NCI-H146 (cell line): ENCODE measurements at regions not wholly inside any gene's neighbourhood (a gene's known extent, or its start where the extent isn't known, plus 50 kb on each side); places are given as distances from the start of the nearest gene placed in this dataset.

Source experiments
- DNase-seq: peaks from one replicate; lab custom pipeline; 2025; lab: John Stamatoyannopoulos, UW

GRCh38 chr1:115413208-115413607 is 75.2 kb upstream of the NGF start:
- DNase-seq = no peak

DNA sequence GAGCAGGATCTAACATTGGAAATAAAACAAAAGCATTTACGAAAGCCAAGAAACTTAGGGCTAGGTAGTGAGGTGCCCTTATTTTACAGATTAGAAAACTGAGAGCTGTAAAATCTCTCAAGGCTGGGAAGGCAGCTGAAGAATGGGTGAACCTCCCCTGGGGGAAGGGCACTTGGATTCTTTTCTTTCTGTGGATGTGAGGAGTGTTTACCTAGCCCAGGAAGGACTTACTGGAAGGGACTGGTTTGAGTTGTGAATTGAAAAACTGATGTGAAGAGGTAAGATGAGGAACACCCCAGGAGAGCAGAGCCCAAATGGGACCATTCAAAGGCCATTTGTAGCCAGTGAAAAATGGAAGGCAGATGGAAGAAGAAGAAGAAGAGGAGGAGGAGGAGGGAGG is 74.7 kb upstream of the NGF start:
- DNase-seq = no peak

DNA sequence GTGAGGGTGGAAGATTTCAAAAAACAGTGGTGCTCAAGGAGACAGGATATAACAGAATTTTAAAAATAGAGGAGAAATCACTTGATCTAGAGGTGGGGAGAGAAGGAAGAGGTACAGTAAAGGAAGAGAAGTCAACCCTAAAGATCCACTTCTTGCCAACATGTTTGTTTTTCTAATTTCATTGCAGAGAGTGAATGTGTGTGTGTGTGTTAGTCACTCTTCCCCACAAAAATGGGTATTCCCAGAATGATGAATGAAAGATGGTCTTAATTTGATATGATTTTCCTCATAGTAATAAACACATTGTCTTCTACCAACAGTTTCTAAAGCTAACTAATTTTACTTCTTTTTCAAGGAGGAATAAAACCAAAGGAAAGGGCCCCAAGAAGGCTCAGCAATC is 74.2 kb upstream of the NGF start:
- DNase-seq = no peak

DNA sequence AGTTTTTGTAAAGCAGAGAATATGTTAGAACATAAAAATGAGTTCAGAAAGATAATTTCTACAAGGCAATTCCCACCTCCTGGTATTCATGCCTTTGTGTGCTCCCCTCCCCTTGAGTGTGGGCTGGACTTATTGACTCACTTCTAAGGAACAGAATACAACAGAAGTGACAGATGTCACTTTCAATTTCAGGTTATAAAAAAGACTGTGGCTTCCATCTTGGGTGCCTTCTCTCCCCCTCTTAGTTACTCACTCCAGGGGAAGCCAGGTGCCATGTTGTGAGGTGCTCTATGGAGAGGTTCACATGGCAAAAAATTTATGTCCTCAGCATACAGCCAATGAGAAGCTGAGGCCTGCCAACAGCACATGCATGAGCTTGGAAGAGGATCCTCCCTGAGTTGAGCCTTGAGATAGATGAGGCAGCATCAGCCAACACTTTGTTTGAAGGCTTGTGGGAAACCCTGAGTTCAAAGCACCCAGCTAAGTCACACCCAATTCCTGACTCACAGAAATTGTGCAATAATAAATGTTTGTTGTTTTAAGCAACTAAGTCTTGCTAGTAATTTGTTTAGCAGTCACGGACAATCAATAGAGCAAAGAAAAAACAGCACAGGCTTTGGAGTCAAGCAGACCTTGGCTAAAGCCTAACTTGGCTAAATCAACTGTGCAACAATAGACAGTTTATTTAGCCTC is 73.5 kb upstream of the NGF start:
- DNase-seq = no peak

DNA sequence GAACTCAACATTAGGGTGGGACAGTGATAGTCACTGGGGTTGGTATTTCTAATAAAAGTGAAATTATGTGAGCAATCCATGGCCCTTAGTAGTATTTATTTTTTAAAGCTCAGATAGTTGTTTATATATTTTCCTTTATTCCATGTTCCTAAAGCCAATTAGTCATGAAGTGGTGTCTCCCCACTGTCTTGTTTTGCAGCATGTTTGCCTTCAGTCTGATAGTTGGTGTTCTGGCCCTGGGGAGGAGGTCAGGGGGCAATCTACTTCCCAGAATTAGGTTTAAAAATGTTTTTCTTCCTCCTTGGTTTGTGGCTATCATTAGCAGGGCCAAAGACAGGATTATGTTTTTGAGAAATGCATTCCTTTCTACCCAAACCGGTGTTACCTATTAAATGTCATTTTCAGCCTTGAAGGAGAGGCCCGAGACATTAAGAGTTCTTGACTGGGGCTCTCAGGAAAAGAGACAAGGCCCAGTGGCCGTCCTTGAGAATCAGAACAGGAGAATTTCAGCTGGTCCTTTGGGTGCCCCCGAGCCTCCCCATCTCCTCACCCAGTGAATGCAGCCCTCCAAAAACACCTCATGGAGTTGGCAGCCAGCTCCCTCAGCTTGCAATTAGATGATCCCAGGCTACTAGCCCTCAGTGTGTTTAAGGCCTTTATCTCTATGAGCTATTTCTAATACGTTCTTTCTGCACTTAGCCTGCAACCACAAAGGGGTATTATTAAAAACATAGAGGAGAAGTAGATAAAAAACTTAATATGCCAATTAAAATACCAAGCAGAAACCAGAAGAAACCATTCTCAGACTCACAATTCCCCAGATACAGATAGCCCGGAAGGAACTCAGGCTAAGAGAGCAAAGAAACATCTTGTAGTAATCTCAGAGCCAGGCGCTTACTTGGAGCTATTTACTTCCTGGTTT is 71.3 kb upstream of the NGF start:
- no peak for DNase-seq

- no peak for DNase-seq
Measured at GRCh38 chr1:115408533-115408932, 70.5 kb upstream of the NGF start.

GRCh38 chr1:115404911-115405310 is 66.9 kb upstream of the NGF start:
- no peak for DNase-seq

- DNase-seq = no peak
Measured at GRCh38 chr1:115402753-115403184, 64.7 kb upstream of the NGF start.

DNA sequence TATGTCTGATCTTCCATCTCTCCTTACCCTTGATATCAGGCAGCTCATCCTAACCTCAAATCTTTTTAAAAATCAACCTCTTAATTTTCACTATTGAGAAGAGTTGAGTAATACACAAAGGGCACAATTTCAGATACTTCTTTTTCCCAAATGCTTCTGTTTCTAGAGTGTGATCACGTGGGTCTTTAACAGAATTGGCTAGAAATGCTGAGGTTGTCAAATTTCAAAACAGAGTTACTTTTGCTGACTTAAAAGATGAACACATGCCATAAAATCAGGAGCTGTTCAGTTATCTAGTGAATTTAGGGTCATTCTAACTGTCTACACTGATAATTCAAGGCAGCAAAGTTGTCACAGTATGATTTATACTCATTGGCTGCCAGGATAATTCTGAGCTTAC is 63.6 kb upstream of the NGF start:
- DNase-seq = no peak

GRCh38 chr1:115400891-115401290 is 62.8 kb upstream of the NGF start:
- DNase-seq = no peak

GRCh38 chr1:115400426-115400825 is 62.4 kb upstream of the NGF start:
- no peak for DNase-seq

GRCh38 chr1:115398745-115399144 is 60.7 kb upstream of the NGF start:
- no peak for DNase-seq
